Hepatocyte (in vitro differentiated cells): ENCODE measurements at regions not wholly inside any gene's neighbourhood (a gene's known extent, or its start where the extent isn't known, plus 50 kb on each side); places are given as distances from the start of the nearest gene placed in this dataset.
"Not testable (repeated sequence)": the region's sequence is repeated elsewhere in the genome, so short reads cannot be mapped to it uniquely, and the experiment has no call there.

Source experiments
- CTCF ChIP-seq: fragments of 200-600 bp; sonication (generic); IDR thresholded peaks from 2 replicates; pipeline ENCODE4 v1.5.1; 2016; ENCODE audit warnings: antibody characterized with exemption, mild to moderate bottlenecking; ENCODE audit not compliant: poor library complexity
- EZH2 ChIP-seq: fragments of 200-600 bp; sonication (generic); IDR thresholded peaks from 2 replicates; pipeline ENCODE4 v1.6.1; 2016; ENCODE audit warnings: antibody characterized with exemption, mild to moderate bottlenecking, borderline replicate concordance

GRCh38 chr10:29725927-29726326, 91.2 kb upstream of the SVIL start:
- TF ChIP-seq CTCF, EZH2: not testable (repeated sequence)
